Colonic mucosa (tissue), 4 donors: ENCODE measurements at regions not wholly inside any gene's neighbourhood (a gene's known extent, or its start where the extent isn't known, plus 50 kb on each side); places are given as distances from the start of the nearest gene placed in this dataset.

ENCODE experiments used
- DNase-seq: peaks from one replicate; pipeline ENCODE4 v3.0.0-alpha.2; 2020
- H3K27ac ChIP-seq: fragments of 200-600 bp; one replicate; pipeline ENCODE4 v1.8.0; 2021
- H3K27me3 ChIP-seq: fragments of 200-600 bp; one replicate; pipeline ENCODE4 v1.8.0; 2021
- H3K36me3 ChIP-seq: fragments of 200-600 bp; one replicate; pipeline ENCODE4 v1.8.0; 2021
- H3K4me1 ChIP-seq: fragments of 200-600 bp; one replicate; pipeline ENCODE4 v1.8.0; 2021; ENCODE audit warnings: mild to moderate bottlenecking
- H3K4me3 ChIP-seq: fragments of 200-600 bp; one replicate; pipeline ENCODE4 v1.8.0; 2021
- H3K9ac ChIP-seq, 2 donors: one replicate each; pipeline ENCODE4 v1.7.0; 2013; ENCODE audit warnings: control low read depth in 2 of 2, low read depth in 2 of 2, low read length in 2 of 2
- H3K9me3 ChIP-seq: fragments of 200-600 bp; one replicate; pipeline ENCODE4 v1.8.0; 2021
- CTCF ChIP-seq: fragments of 200-600 bp; IDR thresholded peaks from one replicate; pipeline ENCODE4 v1.8.0; 2022; ENCODE audit warnings: antibody characterized with exemption, mild to moderate bottlenecking
- intact Hi-C: fragments of 100-400 bp; cut with DNase I; formaldehyde crosslinking; loops from one replicate; pipeline ENCODE4 v1.14.1; 2022
- donor health status: healthy.
- donor health status: DM: no; HTN: no; CAD: no.
- donor health status: DM: no; HTN: no; CAD: no.

DNA sequence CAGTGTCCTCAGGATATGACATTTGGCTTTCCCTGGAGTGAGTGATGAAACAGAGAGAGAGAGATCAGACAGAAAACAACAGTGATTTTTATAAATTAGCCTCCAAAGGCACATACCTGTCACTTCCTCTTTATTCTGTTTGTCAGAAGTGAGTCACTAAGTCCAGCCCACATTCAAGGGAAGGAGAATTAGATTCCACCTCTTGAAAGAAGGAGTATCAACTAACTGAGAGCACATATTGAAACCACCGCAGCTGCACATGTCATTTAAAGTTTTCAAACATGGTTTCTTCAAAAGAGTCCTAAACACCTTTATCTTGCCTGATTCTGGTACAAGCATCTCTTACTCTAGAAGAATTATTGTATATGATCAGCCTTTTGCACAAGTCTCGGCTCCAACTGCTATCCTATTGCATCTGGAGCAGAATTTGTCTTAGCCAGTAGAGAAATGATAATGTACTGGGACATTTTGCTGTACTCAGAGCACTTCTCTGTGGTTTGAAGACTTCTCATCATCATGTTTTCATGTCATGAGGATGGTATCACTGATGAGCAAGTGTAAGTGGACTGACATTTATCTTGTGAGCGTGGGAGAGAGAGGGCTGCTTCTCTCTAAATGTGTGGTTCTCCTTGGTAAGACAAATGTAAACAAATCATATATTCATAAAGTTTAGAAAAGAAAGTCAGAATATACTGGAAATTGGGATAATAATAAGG is 338.9 kb upstream of the CFAP20DC start:
- no peak for TF ChIP-seq CTCF
- H3K36me3 ChIP-seq, result no peaks in the 10 kb centered on the region
- H3K4me1 ChIP-seq, result no peaks in the 10 kb centered on the region
- H3K27me3 ChIP-seq, result no peaks in the 10 kb centered on the region
- no peak for DNase-seq
- H3K9me3 ChIP-seq, result no peaks in the 10 kb centered on the region
- H3K27ac ChIP-seq, result no peak overlapping the region
- intact Hi-C loops, result no loop called here
- no peak overlapping the region for H3K9ac ChIP-seq
- H3K4me3 ChIP-seq, result no peak overlapping the region

DNA sequence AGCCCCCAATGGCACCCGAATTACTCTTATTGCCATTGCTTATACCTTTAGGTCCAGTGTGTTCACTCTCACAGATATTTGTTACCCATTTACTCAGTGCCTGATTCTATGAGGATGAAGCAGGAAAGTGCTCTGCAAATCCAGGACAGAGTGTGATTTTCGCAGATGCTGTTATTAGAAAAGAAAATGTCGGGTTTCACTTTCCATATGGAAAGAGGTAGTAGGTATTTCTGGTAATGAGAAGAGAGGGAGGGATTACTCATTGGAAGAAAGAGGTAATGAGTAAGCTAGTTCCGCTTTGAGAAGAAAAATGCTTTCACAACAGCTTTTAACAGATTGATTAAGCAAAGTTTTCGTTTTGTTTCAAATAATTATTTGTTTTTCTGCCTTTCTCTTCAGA is 336.3 kb upstream of the CFAP20DC start:
- H3K4me1 ChIP-seq, result no peaks in the 10 kb centered on the region
- H3K4me3 ChIP-seq, result no peak overlapping the region
- no peak overlapping the region for H3K9ac ChIP-seq
- H3K27ac ChIP-seq, result no peak overlapping the region
- no peaks in the 10 kb centered on the region for H3K9me3 ChIP-seq
- DNase-seq, result no peak
- no peak for TF ChIP-seq CTCF
- intact Hi-C loops, result no loop called here
- H3K27me3 ChIP-seq, result no peaks in the 10 kb centered on the region
- no peaks in the 10 kb centered on the region for H3K36me3 ChIP-seq

DNA sequence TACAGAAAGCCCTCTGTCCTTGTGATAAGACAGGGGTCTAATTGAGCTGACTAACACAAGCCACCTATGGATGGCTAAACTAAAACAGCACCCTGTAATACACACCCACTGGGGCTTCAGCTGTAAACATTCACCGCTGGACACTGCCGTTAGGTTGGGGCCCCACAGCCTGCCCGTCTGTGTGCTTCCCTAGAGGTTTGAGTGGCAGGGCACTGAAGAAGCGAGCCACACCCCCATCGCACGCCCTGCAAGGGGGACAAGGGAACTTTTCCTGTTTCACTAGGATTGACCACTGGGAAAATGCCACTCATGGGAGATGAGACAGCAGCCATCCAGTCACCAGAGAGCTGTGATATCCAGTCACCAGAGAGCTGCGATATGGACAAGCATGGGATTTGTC is 335.7 kb upstream of the CFAP20DC start:
- no peak overlapping the region for H3K27ac ChIP-seq
- DNase-seq, result no peak
- H3K9ac ChIP-seq, result no peak overlapping the region
- TF ChIP-seq CTCF, result no peak
- H3K36me3 ChIP-seq, result no peaks in the 10 kb centered on the region
- H3K4me1 ChIP-seq, result no peaks in the 10 kb centered on the region
- no peaks in the 10 kb centered on the region for H3K27me3 ChIP-seq
- H3K4me3 ChIP-seq, result no peak overlapping the region
- intact Hi-C loops, result no loop called here
- H3K9me3 ChIP-seq, result no peaks in the 10 kb centered on the region

DNA sequence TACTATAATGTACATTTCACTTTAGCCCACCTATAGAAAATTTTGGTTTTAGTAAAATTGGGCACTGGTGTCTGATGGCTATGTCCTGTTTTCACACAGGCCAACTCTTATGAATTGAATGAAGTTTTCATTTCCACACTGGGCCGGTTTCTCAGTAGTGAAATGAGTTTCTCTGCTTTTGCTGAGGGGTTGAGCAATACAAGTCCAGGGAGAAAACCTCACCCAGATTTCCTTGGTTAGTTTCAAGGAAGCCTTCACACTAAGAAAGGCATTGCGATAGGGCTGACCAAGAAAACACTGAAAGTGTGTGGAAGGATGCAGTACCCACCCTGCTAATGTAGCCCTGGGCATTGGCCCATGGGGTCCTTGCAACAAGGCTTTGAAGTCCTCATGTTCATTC is 331.5 kb upstream of the CFAP20DC start:
- TF ChIP-seq CTCF, result no peak
- Histone ChIP-seq H3K27me3 (no peaks in the 10 kb centered on the region), H3K36me3 (no peaks in the 10 kb centered on the region), H3K4me1 (no peaks in the 10 kb centered on the region), H3K9ac (no peak overlapping the region), H3K4me3 (no peak overlapping the region), H3K9me3 (no peaks in the 10 kb centered on the region), H3K27ac (no peak overlapping the region)
- intact Hi-C loops, result no loop called here
- DNase-seq, result no peak

- Histone ChIP-seq H3K4me1 (no peaks in the 10 kb centered on the region), H3K4me3 (no peak overlapping the region), H3K27ac (no peak overlapping the region), H3K9ac (no peak overlapping the region), H3K27me3 (no peaks in the 10 kb centered on the region), H3K36me3 (no peaks in the 10 kb centered on the region), H3K9me3 (no peaks in the 10 kb centered on the region)
- no peak for DNase-seq
- intact Hi-C loops, result no loop called here
- TF ChIP-seq CTCF, result no peak
Measured at GRCh38 chr3:59380146-59380545, 330.3 kb upstream of the CFAP20DC start.
